Glutamatergic neuron (in vitro differentiated cells): ENCODE measurements at regions not wholly inside any gene's neighbourhood (a gene's known extent, or its start where the extent isn't known, plus 50 kb on each side); places are given as distances from the start of the nearest gene placed in this dataset.
"Not testable (repeated sequence)": the region's sequence is repeated elsewhere in the genome, so short reads cannot be mapped to it uniquely, and the experiment has no call there.

ENCODE experiments used
- DNase-seq: peaks from one replicate; pipeline ENCODE4 v3.0.0; 2022
- H3K27ac Mint-ChIP-seq: one replicate; pipeline ENCODE4 v1.8.0; 2020; ENCODE audit warnings: mild to moderate bottlenecking, mixed read lengths, inconsistent platforms; ENCODE audit not compliant: unreplicated experiment
- H3K27me3 Mint-ChIP-seq: one replicate; pipeline ENCODE4 v1.8.0; 2020; ENCODE audit warnings: mild to moderate bottlenecking, moderate library complexity, mixed read lengths, inconsistent platforms; ENCODE audit not compliant: unreplicated experiment
- H3K36me3 Mint-ChIP-seq: one replicate; pipeline ENCODE4 v1.8.0; 2020; ENCODE audit warnings: mild to moderate bottlenecking, mixed read lengths, inconsistent platforms; ENCODE audit not compliant: unreplicated experiment
- H3K4me1 Mint-ChIP-seq: one replicate; pipeline ENCODE4 v1.8.0; 2020; ENCODE audit warnings: mild to moderate bottlenecking, low read depth, mixed read lengths, inconsistent platforms; ENCODE audit not compliant: unreplicated experiment
- H3K4me3 Mint-ChIP-seq: one replicate; pipeline ENCODE4 v1.8.0; 2020; ENCODE audit warnings: mild to moderate bottlenecking, mixed read lengths, inconsistent platforms; ENCODE audit not compliant: unreplicated experiment
- H3K9me3 Mint-ChIP-seq: one replicate; pipeline ENCODE4 v1.8.0; 2020; ENCODE audit warnings: mild to moderate bottlenecking, moderate library complexity, mixed read lengths, inconsistent platforms; ENCODE audit not compliant: unreplicated experiment
- CTCF ChIP-seq: fragments of 200-600 bp; sonication (generic); IDR thresholded peaks from one replicate; pipeline ENCODE4 v1.5.0; 2021; ENCODE audit not compliant: partially characterized antibody, unreplicated experiment

GRCh38 chr2:47628904-47629303, 58.1 kb upstream of the KCNK12 start:
- no peak for TF ChIP-seq CTCF
- no peak for DNase-seq
- Mint-ChIP-seq H3K36me3 (peaks cover 5% of the 10 kb centered on the region), H3K4me3 (no peak overlapping the region), H3K9me3 (peaks cover 3% of the 10 kb centered on the region), H3K4me1 (no peaks in the 10 kb centered on the region), H3K27me3 (no peaks in the 10 kb centered on the region), H3K27ac (no peak overlapping the region)

GRCh38 chr2:47626664-47627063, 55.9 kb upstream of the KCNK12 start:
- H3K27me3 Mint-ChIP-seq: no peaks in the 10 kb centered on the region
- no peak overlapping the region for H3K27ac Mint-ChIP-seq
- peaks cover 5% of the 10 kb centered on the region for H3K36me3 Mint-ChIP-seq
- DNase-seq: no peak
- no peak for TF ChIP-seq CTCF
- peaks cover 2% of the 10 kb centered on the region for H3K9me3 Mint-ChIP-seq
- no peak overlapping the region for H3K4me3 Mint-ChIP-seq
- no peaks in the 10 kb centered on the region for H3K4me1 Mint-ChIP-seq

DNA sequence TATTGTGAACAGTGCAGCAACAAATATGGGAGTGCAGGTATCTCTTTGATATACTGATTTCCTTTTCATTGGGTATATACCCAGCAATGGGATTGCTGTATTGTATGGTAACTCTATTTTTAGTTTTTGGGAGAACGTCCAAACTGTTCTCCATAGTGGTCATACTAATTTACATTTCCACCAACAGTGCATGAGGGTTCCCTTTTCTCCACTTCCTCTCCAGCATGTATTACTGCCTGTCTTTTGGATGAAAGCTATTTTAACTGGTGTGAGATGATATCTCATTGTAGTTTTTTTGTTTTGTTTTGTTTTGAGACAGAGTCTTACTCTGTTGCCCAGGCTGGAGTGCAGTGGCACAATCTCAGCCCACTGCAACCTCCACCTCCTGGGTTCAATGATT, 52.4 kb upstream of the KCNK12 start:
- not testable (repeated sequence) for H3K9me3 Mint-ChIP-seq, H3K27me3 Mint-ChIP-seq, H3K36me3 Mint-ChIP-seq, DNase-seq, H3K4me3 Mint-ChIP-seq, H3K4me1 Mint-ChIP-seq, H3K27ac Mint-ChIP-seq

DNA sequence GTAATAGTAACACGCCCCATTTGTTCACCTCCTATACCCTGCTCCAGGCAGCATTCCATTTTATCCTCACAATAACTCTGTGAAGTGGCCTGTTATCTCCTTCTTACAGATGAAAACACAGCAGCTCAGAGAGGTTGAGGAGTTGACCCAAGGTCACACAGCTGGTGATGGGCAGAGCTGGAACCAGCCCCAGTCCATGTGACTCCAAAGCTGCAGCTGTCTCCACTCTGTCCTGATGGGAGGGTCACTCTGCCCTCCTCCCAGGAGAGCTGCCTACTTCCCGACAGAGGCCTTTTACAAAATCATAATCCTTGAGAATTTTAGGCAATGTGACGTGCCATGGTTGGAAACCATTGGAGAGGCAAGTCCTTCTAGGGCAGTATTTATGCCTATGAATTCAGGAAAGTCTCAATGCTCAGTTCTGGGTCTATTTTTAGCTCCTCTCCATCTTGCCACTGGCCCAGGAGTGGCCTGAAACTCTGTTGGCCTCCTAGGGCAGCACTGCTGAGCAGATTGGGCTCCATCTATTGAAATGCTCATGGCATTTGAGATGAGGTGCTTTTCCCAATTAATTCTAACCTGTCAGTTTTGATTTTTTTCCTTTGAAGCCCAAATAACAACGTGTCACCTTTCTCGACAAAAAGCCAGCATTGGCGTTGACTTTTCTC, 50.1 kb upstream of the KCNK12 start:
- TF ChIP-seq CTCF: no peak
- Mint-ChIP-seq H3K4me1 (no peaks in the 10 kb centered on the region), H3K9me3 (peaks cover 2% of the 10 kb centered on the region), H3K4me3 (no peak overlapping the region), H3K36me3 (no peaks in the 10 kb centered on the region), H3K27ac (no peak overlapping the region), H3K27me3 (no peaks in the 10 kb centered on the region)
- no peak for DNase-seq
